ENCODE measurements at regions not wholly inside any gene's neighbourhood (a gene's known extent, or its start where the extent isn't known, plus 50 kb on each side); places are given as distances from the start of the nearest gene placed in this dataset.

- intact Hi-C loops (cut with DNase I) = no loop called here
- Histone ChIP-seq H3K36me3 (no peaks in the 10 kb centered on the region), H3K4me3 (no peak overlapping the region), H3K9me3 (no peaks in the 10 kb centered on the region), H3K4me1 (peaks cover 0 to 5% (median 0%) of the 10 kb centered on the region in 3 donors), H3K27ac (no peak overlapping the region), H3K27me3 (no peaks in the 10 kb centered on the region)
- TF ChIP-seq CTCF (IDR thresholded peaks at IDR 0.05) (no peak), POLR2A (IDR thresholded peaks at IDR 0.05) (no peak)
- no peak for DNase-seq
Observed at GRCh38 chr2:111243295-111243694, 122.6 kb downstream of the BCL2L11 start.

GRCh38 chr2:111244864-111245263 lies 124.2 kb downstream of the BCL2L11 start:
- TF ChIP-seq CTCF (IDR thresholded peaks at IDR 0.05) (no peak), POLR2A (IDR thresholded peaks at IDR 0.05) (no peak)
- no peaks in the 10 kb centered on the region for H3K27me3 ChIP-seq
- H3K9me3 ChIP-seq = no peaks in the 10 kb centered on the region
- H3K4me1 ChIP-seq = no peaks in the 10 kb centered on the region
- H3K4me3 ChIP-seq = no peak overlapping the region
- no peak for DNase-seq
- WGBS, 2 donors = 84 to 86% methylated on average over 3 of the region's 3 CpGs
- no peaks in the 10 kb centered on the region for H3K36me3 ChIP-seq
- H3K27ac ChIP-seq = no peak overlapping the region
- intact Hi-C loops (cut with DNase I) = no loop called here

- WGBS, 2 donors = 92 to 94% methylated on average over 2 of the region's 4 CpGs
- intact Hi-C loops (cut with DNase I) = no loop called here
- TF ChIP-seq POLR2A (IDR thresholded peaks at IDR 0.05) (no peak), CTCF (IDR thresholded peaks at IDR 0.05) (no peak)
- no peaks in the 10 kb centered on the region for H3K36me3 ChIP-seq
- no peaks in the 10 kb centered on the region for H3K9me3 ChIP-seq
- H3K27me3 ChIP-seq = no peaks in the 10 kb centered on the region
- no peaks in the 10 kb centered on the region for H3K4me1 ChIP-seq
- DNase-seq = no peak
- no peak overlapping the region for H3K4me3 ChIP-seq
- no peak overlapping the region for H3K27ac ChIP-seq
Observed at GRCh38 chr2:111246620-111247061, 125.9 kb downstream of the BCL2L11 start.

GRCh38 chr2:111247491-111247890 lies 126.8 kb downstream of the BCL2L11 start:
- H3K36me3 ChIP-seq = no peaks in the 10 kb centered on the region
- intact Hi-C loops (cut with DNase I) = no loop called here
- no peaks in the 10 kb centered on the region for H3K27me3 ChIP-seq
- H3K9me3 ChIP-seq = no peaks in the 10 kb centered on the region
- H3K4me3 ChIP-seq = no peak overlapping the region
- H3K27ac ChIP-seq = no peak overlapping the region
- 92 to 100% methylated on average over 2 of the region's 2 CpGs for WGBS, 2 donors
- no peak for DNase-seq
- TF ChIP-seq POLR2A (IDR thresholded peaks at IDR 0.05) (no peak), CTCF (IDR thresholded peaks at IDR 0.05) (no peak)
- no peaks in the 10 kb centered on the region for H3K4me1 ChIP-seq

GRCh38 chr2:111249806-111250205 lies 129.1 kb downstream of the BCL2L11 start:
- TF ChIP-seq CTCF (IDR thresholded peaks at IDR 0.05) (no peak), POLR2A (IDR thresholded peaks at IDR 0.05) (no peak)
- Histone ChIP-seq H3K27ac (no peak overlapping the region), H3K27me3 (no peaks in the 10 kb centered on the region), H3K4me1 (no peaks in the 10 kb centered on the region), H3K9me3 (no peaks in the 10 kb centered on the region), H3K36me3 (no peaks in the 10 kb centered on the region), H3K4me3 (no peak overlapping the region)
- intact Hi-C loops (cut with DNase I) = no loop called here
- no peak for DNase-seq

Measured in esophagus squamous epithelium (tissue), 5 donors.